ENCODE measurements at regions not wholly inside any gene's neighbourhood (a gene's known extent, or its start where the extent isn't known, plus 50 kb on each side); places are given as distances from the start of the nearest gene placed in this dataset.
A peak's percentile ranks its signal among the peaks of the same experiment; 100 is the strongest.
"Not testable (repeated sequence)": the region's sequence is repeated elsewhere in the genome, so short reads cannot be mapped to it uniquely, and the experiment has no call there.

DNA sequence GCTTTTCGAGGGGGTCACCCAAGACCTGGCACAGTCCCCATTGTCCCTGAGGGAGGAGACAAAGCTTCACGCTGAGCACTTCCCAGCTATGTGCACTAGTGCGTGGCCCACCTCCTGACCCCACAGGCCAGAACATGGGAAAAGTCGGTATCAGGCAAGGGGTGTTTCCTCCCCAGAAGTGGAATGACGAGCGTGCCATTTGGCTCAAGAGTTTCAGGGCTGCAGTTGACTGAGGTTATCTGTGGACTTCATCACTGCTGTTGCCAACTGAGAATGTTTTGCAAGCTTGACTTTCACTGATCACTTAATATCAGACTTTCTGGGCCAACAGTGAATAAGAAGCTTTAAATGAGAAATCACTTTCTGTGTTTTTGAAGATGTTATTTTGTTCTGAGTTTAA is 137.0 kb upstream of the AFDN start:
- Mint-ChIP-seq H3K27me3 (peaks cover 19 to 61% (median 29%) of the 10 kb centered on the region in 5 donors), H3K9me3 (peaks cover 0 to 10% (median 0%) of the 10 kb centered on the region in 9 donors), H3K4me3 (no peak overlapping the region), H3K36me3 (no peaks in the 10 kb centered on the region), H3K4me1 (peaks cover 0 to 8% (median 0%) of the 10 kb centered on the region in 4 donors), H3K27ac (no peak overlapping the region)
- POLR2A ChIA-PET: no interaction called here
- DNase-seq (no peak), ATAC-seq (no peak)

DNA sequence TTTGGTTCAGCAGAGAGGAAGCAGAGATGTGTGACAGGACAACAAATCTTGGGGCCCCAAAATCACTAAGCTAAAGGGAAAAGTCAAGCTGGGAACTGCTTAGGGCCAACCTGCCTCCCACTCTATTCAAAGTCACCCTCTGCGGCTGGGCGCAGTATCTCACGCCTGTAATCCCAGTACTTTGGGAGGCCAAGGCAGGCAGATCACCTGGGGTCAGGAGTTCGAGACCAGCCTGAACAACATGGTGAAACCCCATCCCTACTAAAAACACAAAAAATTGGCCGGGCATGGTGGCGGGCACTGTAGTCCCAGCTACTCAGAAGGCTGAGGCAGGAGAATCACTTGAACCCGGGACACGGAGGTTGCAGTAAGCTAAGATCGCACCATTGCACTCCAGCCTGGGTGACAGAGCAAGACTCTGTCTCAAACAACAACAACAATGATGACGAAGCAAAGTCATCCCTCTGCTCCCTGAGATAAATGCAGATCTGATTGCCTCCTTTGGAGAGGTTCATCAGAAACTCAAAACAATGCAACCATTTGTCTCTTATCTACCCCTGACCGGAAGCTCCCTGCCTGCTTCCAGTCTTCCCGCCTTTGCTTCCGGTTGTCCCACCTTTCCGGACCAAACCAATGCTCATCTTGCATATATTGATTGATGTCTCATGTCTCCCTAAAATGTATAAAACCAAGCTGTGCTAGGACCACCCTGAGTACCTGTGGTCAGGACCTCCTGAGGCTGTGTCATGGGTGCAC is 136.4 kb upstream of the AFDN start:
- H3K27ac Mint-ChIP-seq, H3K9me3 Mint-ChIP-seq, H3K4me3 Mint-ChIP-seq, H3K36me3 Mint-ChIP-seq, H3K4me1 Mint-ChIP-seq, ATAC-seq, POLR2A ChIA-PET, DNase-seq: not testable (repeated sequence)
- peaks cover 15 to 57% (median 24%) of the 10 kb centered on the region in 5 donors for H3K27me3 Mint-ChIP-seq

DNA sequence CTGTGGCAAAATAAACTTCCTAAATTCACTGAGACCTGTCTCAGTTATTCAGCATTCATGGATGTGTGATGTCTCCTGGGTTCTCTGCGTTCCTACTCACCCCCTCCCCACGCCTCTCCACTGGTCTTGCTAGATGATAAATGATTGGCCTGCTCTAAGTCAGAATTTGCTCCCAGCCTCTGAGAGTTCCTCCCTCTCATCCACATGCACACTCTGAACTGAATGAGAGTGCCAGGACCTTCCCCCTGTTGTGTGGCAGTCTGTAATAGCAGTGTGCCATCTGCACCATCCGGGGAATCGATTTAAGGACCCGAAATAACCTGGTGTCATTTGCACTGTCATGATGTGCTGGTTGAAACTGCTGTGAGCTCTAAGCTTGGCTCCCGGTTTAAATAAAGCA is 135.8 kb upstream of the AFDN start:
- no peak overlapping the region for H3K27ac Mint-ChIP-seq
- no peaks in the 10 kb centered on the region for H3K36me3 Mint-ChIP-seq
- POLR2A ChIA-PET: no interaction called here

DNA sequence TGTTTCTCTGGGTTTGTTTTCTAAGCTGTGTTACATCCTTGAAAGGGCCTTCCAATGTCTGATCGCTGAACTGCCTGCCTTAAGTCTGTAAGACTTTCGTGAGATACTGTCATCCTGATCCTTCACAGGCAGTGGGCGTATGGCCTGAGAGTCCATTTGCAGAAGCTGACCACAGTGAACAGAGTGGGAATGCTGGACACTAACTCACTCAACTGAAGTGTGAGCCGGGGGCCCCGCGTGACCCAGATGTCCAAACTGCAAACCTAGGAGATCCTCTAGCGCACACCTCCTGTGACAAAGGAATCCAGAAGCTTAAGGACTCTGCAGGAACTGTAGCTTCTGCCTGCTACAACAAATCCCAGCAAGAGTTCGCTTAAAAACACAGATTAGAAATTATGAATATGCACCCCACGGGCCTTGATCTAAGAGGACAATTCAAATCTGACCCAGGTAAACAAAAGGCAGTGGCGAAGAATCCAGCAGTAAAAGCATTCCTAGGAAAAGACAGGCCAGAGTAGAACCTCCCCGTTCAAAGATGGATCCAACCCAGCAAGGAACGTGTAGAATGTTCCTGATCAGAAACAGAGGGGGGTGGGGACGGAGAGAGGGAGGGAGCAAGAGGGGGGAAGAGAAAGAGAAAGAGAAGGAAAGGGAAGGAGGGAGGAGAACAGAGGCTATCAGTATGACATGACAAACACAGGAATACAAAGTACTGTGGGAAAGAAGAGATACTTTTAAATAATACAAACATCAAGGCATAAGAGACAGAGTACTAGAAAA is 135.0 kb upstream of the AFDN start:
- POLR2A ChIA-PET: no interaction called here

More for the DNA sequence above, 135.8 kb upstream of the AFDN start:
- ATAC-seq (no peak), DNase-seq (no peak)
- Mint-ChIP-seq H3K9me3 (peaks cover 0 to 10% (median 0%) of the 10 kb centered on the region in 9 donors), H3K4me3 (no peak overlapping the region), H3K4me1 (peaks cover 0 to 3% (median 0%) of the 10 kb centered on the region in 4 donors), H3K27me3 (peaks cover 10 to 51% (median 20%) of the 10 kb centered on the region in 5 donors)

DNA sequence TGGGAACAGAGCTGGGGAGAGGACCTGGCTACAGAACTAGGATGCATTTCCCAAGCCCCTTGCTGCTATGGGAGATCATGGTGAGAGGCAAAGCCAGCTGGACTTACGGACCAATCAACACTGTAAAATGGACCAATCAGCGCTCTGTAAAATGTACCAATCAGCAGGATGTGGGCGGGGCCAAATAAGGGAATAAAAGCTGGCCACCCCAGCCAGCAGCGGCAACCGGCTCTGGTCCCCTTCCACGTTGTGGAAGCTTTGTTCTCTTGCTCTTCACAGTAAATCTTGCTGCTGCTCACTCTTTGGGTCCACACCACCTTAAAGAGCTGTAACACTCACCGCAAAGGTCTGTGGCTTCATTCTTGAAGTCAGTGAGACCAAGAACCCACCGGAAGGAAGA is 133.2 kb upstream of the AFDN start:
- ATAC-seq, POLR2A ChIA-PET, H3K4me3 Mint-ChIP-seq, H3K36me3 Mint-ChIP-seq, DNase-seq, H3K4me1 Mint-ChIP-seq, H3K27ac Mint-ChIP-seq, H3K9me3 Mint-ChIP-seq: not testable (repeated sequence)
- H3K27me3 Mint-ChIP-seq: peaks cover 9 to 34% (median 16%) of the 10 kb centered on the region in 5 donors

More for the DNA sequence above, 135.0 kb upstream of the AFDN start:
- ATAC-seq: no peak
- no peak overlapping the region for H3K4me3 Mint-ChIP-seq
- peaks cover 0 to under 1% (median 0%) of the 10 kb centered on the region in 4 donors for H3K4me1 Mint-ChIP-seq
- H3K27ac Mint-ChIP-seq: no peak overlapping the region
- H3K9me3 Mint-ChIP-seq: peaks cover 0 to 4% (median 0%) of the 10 kb centered on the region in 9 donors
- peaks cover 9 to 43% (median 19%) of the 10 kb centered on the region in 5 donors for H3K27me3 Mint-ChIP-seq
- no peak for DNase-seq
- H3K36me3 Mint-ChIP-seq: no peaks in the 10 kb centered on the region

DNA sequence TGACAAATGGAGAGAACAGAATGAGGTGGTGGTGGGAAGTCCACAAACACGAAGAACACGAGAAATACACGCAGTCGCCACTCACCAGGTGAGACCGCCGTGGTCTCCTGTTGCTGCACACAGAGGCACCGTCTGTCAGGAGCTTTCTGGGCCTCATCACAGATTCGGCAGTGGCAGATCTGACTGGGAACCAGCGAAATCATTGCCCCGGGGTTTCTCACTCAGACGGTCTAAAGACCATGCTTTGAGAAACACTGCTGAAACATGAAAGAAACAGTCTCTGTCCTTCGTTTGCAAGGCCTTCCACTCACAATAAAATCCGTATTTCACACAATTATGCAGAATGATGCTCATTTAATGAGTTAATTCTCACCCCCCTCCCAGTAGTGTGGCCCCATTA is 130.9 kb upstream of the AFDN start:
- peaks cover 7 to 34% (median 8%) of the 10 kb centered on the region in 5 donors for H3K27me3 Mint-ChIP-seq
- DNase-seq (no peak), ATAC-seq (no peak)
- H3K36me3 Mint-ChIP-seq: no peaks in the 10 kb centered on the region
- no peaks in the 10 kb centered on the region for H3K9me3 Mint-ChIP-seq
- peak overlapping the region in 1 of 10 donors; percentile 47 for H3K27ac Mint-ChIP-seq
- peaks cover 8 to 22% (median 20%) of the 10 kb centered on the region in 4 donors for H3K4me1 Mint-ChIP-seq
- no peak overlapping the region for H3K4me3 Mint-ChIP-seq
- POLR2A ChIA-PET: no interaction called here

DNA sequence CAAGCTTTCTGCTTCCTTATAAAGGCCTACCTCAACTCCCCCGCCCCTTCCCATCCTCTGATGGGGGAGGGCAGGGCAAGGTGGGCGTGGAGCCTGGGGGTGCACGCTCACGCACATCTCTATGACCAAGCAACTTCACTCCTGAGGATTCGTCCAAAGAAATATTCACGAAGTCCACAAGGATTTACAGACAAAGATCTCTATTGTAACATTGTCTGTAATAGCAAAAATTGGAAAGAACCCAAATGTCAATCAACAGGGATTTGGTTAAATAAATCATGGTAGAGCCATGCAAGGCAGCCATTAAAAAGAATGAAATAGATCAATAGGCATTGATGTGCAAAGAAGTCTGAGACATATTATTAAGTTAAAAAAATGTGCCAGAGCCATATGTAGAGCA is 130.4 kb upstream of the AFDN start:
- H3K27me3 Mint-ChIP-seq: peaks cover 7 to 32% (median 8%) of the 10 kb centered on the region in 5 donors
- ATAC-seq (no peak), DNase-seq (no peak)
- H3K4me1 Mint-ChIP-seq: peaks cover 8 to 23% (median 20%) of the 10 kb centered on the region in 4 donors
- no peak overlapping the region for H3K4me3 Mint-ChIP-seq
- POLR2A ChIA-PET: no interaction called here
- no peaks in the 10 kb centered on the region for H3K36me3 Mint-ChIP-seq
- H3K9me3 Mint-ChIP-seq: no peaks in the 10 kb centered on the region
- peak overlapping the region in 1 of 10 donors; percentile 47 for H3K27ac Mint-ChIP-seq

DNA sequence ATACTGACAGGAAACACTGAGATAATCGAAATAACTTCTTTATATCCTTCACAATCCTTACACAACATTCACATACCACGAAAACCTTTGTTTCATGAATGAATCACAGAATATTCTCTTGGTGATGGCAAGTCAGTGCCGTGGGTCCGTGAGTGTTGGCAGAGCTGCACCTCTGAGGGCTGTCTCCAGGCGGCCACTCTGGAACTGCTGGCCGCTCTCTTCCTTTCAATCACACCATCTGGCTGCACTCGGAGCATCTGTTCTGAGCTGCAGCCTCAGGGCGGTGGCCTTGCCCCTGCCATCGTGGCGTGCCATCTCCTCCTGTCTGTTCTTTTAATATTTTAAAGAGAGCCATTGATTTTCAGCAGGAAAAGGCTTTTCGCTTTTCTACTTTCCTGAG is 129.4 kb upstream of the AFDN start:
- Mint-ChIP-seq H3K4me3 (no peak overlapping the region), H3K9me3 (no peaks in the 10 kb centered on the region), H3K27me3 (peaks cover 0 to 21% (median 5%) of the 10 kb centered on the region in 5 donors), H3K36me3 (no peaks in the 10 kb centered on the region), H3K27ac (peak overlapping the region in 1 of 10 donors; percentile 24), H3K4me1 (peaks cover 8 to 23% (median 21%) of the 10 kb centered on the region in 4 donors)
- DNase-seq (no peak), ATAC-seq (no peak)
- POLR2A ChIA-PET: no interaction called here

DNA sequence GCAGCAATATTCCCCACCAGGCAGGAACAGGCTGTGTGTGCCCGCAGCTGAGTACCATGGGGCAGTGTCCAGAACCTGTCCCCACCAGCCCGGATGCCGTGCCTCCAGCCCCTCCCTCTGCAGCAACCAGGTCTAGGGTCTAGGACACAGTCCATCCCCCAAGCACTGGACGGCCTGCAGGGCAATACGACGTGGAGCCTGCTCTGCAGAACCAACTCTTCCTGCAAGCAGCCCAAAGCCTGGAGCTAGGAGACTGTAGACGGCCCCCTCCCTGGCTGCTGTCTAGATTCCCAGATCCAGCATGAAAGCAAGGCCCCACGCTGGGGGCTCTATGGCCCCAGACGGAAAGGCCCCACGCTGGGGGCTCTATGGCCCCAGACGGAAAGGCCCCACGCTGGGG is 128.2 kb upstream of the AFDN start:
- H3K9me3 Mint-ChIP-seq: no peaks in the 10 kb centered on the region
- peaks cover 8 to 25% (median 22%) of the 10 kb centered on the region in 4 donors for H3K4me1 Mint-ChIP-seq
- POLR2A ChIA-PET: no interaction called here
- H3K4me3 Mint-ChIP-seq: no peak overlapping the region
- H3K27ac Mint-ChIP-seq: no peak overlapping the region
- peaks cover 0 to 21% (median 11%) of the 10 kb centered on the region in 5 donors for H3K27me3 Mint-ChIP-seq
- ATAC-seq (no peak), DNase-seq (no peak)
- no peaks in the 10 kb centered on the region for H3K36me3 Mint-ChIP-seq

DNA sequence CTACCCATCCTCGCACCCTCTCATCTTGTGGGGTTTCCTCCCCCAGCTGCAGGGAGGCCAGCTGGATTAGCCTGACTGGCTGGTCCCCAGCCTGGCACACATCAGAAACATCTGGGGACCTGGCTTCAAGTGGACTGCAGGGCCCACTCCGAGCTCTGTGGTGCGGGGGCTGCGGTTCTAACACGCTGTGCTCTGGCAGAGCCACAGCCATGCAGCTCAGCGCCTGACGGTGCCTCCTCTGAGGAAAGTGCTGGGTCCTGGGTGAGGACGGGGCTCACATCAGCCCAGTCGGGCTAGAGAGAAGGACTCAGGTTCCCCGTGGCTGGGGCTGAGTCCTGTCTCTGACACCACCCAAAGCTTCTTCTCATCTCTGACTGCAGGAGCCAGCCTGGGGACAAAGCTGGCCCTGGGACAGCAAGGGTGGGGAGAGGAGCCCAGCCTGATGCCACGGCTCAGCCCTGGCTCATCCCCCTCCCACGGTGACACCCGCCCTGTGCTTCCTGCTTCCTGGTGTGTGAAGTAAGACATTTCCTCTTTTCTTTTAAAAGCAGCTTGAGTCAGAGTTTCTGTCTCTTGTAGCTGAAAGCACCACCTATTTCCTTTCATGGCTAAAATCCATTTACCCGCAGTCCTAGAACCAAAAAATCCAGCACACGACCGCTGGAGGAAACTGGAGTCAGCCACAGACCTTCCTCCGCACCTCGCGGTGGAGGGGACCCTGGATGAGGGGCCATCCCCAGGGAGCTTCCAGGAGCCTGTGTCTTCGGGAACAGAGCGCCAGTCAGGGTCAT is 127.4 kb upstream of the AFDN start:
- DNase-seq (peak in 8 of 10 donors; percentile 6 to 69 (median 36)), ATAC-seq (peak; percentile 88 to 89)
- Mint-ChIP-seq H3K4me3 (peak overlapping the region; percentile 70 to 88 (median 78)), H3K27me3 (peaks cover 0 to 16% (median 9%) of the 10 kb centered on the region in 5 donors), H3K9me3 (no peaks in the 10 kb centered on the region), H3K27ac (peak overlapping the region; percentile 22 to 94 (median 80)), H3K36me3 (no peaks in the 10 kb centered on the region), H3K4me1 (peaks cover 8 to 25% (median 22%) of the 10 kb centered on the region in 4 donors)
- POLR2A ChIA-PET: no interaction called here

DNA sequence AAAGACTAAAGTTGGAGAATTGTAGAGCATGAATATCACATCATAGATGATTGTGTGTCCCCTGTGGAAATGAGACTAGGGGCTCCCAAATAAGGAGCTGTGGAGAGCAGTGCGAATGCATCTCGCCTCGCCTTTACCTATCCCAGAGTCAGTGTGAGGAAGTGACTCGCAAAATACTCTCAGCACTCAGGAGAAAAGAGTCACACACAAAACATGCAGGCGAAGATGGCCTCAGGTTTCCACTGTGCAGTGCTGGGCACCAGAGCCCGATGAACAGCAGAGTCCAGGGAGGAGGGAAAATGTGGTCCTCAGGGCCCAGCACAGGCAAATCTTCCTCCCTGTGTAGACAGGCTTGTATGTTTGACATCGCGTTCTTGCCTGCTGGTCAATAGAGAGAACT is 126.5 kb upstream of the AFDN start:
- Mint-ChIP-seq H3K9me3 (no peaks in the 10 kb centered on the region), H3K27ac (peak overlapping the region in 4 of 10 donors; percentile 63 to 94 (median 76)), H3K27me3 (peaks cover 3 to 18% (median 14%) of the 10 kb centered on the region in 5 donors), H3K4me1 (peaks cover 12 to 30% (median 28%) of the 10 kb centered on the region in 4 donors), H3K36me3 (no peaks in the 10 kb centered on the region), H3K4me3 (peak overlapping the region in 9 of 10 donors; percentile 70 to 88 (median 78))
- POLR2A ChIA-PET: no interaction called here
- no peak for DNase-seq
- no peak for ATAC-seq

DNA sequence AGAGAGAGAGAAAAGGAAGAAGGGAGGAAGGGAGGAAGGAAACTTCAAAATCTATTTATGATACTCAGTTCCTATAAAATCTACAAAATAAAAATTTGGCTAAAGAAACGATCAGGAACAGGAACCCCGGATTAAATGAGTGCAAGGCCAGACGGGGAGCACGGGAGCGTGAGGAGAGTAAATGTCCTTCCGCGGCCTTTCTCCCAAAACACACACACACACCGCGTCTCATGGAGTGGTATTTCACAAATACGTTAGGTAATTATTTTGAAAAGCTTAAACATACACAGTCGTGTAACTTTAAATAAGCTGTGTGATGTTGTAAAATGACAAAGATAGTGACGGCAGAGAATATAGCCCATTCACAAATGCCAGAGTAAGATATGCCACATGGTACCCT is 125.7 kb upstream of the AFDN start:
- H3K27ac Mint-ChIP-seq: peak overlapping the region in 2 of 10 donors; percentile 32 to 94
- DNase-seq (no peak), ATAC-seq (no peak)
- POLR2A ChIA-PET: no interaction called here
- peaks cover 15 to 38% (median 35%) of the 10 kb centered on the region in 4 donors for H3K4me1 Mint-ChIP-seq
- H3K9me3 Mint-ChIP-seq: no peaks in the 10 kb centered on the region
- peaks cover 3 to 19% (median 14%) of the 10 kb centered on the region in 5 donors for H3K27me3 Mint-ChIP-seq
- H3K36me3 Mint-ChIP-seq: no peaks in the 10 kb centered on the region
- no peak overlapping the region for H3K4me3 Mint-ChIP-seq

All from naive thymus-derived CD8-positive, alpha-beta T cell (primary cell).